ENCODE measurements at regions not wholly inside any gene's neighbourhood (a gene's known extent, or its start where the extent isn't known, plus 50 kb on each side); places are given as distances from the start of the nearest gene placed in this dataset.

GRCh38 chr5:167595196-167595595 is 696.2 kb upstream of the WWC1 start:
- DNase-seq (ENCODE audit: low spot score in 2 of 2) (no peak), FAIRE-seq (no peak)

DNA sequence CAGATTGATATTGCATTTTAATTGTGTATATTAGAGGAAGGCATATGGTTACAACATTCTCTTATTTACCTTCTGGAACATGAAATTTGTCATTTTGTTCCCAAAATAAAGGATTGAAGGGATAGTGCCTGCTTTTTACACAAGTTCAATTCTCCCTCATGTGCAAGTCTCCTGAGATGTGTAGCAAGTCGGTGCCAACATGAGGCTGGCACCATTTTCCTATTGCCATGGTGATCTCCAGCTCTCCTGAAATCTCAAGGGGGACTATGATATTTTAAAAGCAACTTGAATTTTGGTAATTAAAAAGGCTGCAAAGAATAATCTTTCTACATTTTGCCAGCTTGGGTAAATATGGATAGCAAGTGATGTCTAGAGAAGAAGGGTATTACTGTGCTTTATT is 693.3 kb upstream of the WWC1 start:
- DNase-seq (ENCODE audit: low spot score in 2 of 2) (no peak), FAIRE-seq (no peak)

GRCh38 chr5:167602067-167602466 is 689.4 kb upstream of the WWC1 start:
- no peak for DNase-seq (ENCODE audit: low spot score in 2 of 2)
- no peak for FAIRE-seq

GRCh38 chr5:167603135-167603534 is 688.3 kb upstream of the WWC1 start:
- no peak for FAIRE-seq
- no peak for DNase-seq (ENCODE audit: low spot score in 2 of 2)

DNA sequence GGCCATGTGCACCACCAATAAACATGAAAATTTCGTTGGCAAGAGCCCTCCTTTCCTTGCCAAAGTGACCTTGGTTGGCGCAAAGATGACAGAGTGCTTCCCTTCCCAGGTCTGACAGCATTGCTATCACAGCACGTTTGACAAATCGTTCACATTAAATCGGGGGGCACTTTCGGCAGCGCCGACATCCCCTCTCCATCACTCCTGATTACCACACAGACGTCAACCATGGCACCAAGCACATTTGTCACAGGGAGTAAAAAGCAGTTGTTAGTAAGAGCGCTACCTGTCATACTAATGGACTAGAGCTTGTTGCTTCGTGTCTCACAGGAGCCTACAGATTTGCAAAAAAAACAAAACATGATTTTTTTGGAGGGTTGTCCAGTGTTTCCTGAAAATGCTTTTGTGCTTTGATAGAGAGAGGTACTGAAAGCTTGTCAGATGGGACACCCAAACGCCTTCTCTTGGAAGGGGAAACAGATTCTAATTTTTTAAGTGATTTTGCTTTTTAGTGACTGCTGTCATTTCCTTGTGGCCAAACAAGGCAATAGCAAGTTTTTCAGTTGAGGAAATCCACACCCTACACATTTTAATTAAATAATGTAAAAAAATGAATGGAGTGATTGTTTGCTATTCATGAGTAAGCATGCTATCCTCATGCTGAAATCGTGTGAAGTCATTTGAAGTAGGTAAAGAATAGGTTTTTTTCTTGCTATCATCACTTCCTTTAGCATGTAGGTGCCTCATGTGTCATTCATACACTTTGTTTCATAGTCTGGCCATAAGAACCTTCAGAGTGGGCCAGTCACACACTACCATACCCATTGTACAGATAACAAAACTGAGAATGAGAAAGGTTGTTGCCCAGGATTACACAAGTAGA is 682.8 kb upstream of the WWC1 start:
- FAIRE-seq (no peak), DNase-seq (ENCODE audit: low spot score in 2 of 2) (no peak)

DNA sequence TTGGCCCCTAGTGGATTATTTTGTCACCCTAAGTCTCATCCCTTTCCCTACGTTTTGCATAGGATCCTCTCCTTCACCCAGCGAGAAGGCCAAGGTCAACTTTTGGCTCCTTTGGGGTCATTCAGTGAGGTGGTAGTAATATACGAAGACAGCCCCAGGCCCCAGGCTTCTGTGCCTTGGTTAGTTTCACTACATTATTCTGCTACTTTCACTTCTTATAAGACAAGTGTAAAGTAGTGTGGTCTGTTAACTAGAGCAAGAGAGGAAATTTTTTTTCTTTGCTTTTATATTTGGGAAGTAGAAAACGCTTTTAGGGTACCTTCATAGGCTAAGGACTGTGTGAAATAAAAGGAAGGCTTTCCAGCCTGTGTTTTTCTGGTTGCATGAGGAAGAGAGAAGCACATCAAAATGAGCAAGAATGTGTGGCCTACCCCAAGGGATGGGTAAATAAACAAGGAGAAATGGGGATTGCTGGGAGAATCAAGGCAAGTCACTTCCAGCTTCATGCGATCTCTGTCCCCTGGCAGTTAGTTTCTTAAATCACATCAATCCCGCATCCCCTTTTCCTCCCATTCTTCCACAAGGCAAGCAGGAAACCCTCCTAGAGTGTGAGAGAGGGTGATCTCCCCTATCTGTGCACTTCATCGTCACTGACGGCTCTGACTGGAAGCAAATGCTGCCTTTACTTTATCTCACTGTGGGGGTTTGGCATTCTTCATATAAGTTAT is 677.0 kb upstream of the WWC1 start:
- no peak for DNase-seq (ENCODE audit: low spot score in 2 of 2)
- FAIRE-seq: no peak

GRCh38 chr5:167616043-167616890 is 675.2 kb upstream of the WWC1 start:
- DNase-seq (ENCODE audit: low spot score in 2 of 2): no peak
- no peak for FAIRE-seq

GRCh38 chr5:167623354-167623753 is 668.1 kb upstream of the WWC1 start:
- DNase-seq (ENCODE audit: low spot score in 2 of 2) (no peak), FAIRE-seq (no peak)

DNA sequence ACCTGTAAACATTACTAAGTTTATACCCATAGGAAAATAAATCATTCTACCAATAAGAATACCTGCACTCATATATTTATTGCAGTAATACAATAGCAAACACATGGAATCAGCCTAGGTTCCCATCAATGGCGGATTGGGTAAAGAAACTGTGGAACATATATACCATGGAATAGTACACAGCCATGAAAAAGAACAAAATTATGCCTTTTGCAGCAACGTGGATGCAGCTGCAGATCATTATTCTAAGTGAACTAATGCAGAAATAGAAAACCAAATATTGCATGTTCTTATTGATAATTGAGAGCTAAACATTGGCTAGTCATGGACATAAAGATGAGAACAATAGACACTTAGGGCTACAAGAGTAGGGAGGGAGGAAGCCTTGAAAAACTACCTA is 667.4 kb upstream of the WWC1 start:
- no peak for DNase-seq (ENCODE audit: low spot score in 2 of 2)

DNA sequence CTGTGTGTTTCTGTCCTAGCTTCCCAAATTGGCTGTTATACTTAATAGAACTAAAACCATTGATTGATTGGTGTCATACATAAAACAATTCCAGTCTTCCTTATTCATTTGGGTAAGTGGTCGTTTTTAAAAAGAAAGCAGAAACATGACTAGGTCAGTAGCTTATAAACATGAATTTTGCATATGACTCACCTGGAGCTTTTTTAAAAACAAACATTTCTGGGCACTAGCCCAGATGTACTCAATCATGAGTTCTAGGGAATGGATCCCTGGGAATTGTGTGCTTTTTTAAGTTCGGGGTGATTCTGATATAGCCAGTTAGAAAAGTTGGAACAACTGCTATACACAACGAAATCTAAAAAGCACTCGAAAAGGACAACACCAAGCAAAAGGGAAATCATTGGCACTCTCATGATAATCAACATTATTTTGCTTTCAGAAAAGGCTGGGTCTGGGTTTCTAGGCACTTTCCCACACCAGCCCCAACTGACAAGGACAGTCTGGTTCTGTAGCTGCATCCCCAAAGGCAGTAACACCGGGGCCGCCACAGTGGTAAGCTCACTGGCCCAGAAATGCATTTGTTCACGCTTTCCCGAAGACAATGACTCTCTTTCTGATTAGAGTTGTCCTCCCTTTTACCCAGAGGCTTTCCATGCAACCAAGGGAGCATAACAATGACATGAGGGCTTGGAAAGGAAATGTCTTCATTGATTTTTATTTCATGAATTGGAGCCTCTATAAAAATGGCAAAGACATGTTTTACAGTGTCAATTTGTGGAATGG is 664.9 kb upstream of the WWC1 start:
- DNase-seq (ENCODE audit: low spot score in 2 of 2) (no peak), FAIRE-seq (no peak)

More for the DNA sequence above, 667.4 kb upstream of the WWC1 start:
- FAIRE-seq: no peak

- FAIRE-seq (no peak), DNase-seq (ENCODE audit: low spot score in 2 of 2) (no peak)
Measured at GRCh38 chr5:167629634-167630033, 661.8 kb upstream of the WWC1 start.

DNA sequence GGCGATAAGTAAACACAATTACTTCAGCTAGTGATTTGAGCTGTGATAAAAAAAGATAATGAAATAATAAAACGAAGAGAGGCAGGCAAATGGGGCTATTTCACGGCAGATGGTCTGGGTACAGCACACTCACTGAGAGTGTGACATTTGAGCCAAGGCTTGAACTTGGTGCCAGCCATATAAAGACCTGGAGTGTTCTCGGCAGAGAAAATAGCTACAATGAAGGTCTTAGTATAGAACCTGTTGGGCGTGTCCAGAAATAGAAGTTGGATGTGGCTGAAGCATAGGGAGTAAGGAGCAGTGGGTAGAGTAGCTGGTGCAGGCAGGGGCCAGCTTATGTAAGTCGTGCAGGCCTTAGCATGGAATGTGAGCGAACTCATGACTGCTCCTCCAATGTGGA is 660.3 kb upstream of the WWC1 start:
- DNase-seq (ENCODE audit: low spot score in 2 of 2) (no peak), FAIRE-seq (no peak)

- DNase-seq (ENCODE audit: low spot score in 2 of 2): no peak
- no peak for FAIRE-seq
Measured at GRCh38 chr5:167633114-167633513, 658.3 kb upstream of the WWC1 start.

DNA sequence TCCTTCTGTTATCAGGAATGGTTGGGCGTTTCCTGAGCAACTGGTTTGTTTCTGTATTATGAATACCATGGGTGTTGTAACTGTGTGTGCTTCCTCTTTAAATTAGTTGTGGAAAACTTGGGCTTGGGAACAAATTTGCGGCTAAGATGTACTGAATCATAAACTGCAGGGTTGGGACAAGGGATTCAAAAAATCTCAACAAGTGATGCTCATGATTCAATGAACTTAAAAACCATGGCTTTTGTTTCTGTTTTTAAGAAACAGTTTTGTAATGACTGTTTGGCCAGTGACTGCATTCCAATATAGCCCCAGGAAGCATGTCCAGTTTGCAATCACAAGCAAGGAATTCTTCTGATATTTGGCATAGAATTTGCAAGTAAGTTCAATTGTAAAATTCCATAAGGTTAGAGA is 657.5 kb upstream of the WWC1 start:
- no peak for FAIRE-seq
- DNase-seq (ENCODE audit: low spot score in 2 of 2): no peak

GRCh38 chr5:167634432-167634831 is 657.0 kb upstream of the WWC1 start:
- FAIRE-seq (no peak), DNase-seq (ENCODE audit: low spot score in 2 of 2) (no peak)

DNA sequence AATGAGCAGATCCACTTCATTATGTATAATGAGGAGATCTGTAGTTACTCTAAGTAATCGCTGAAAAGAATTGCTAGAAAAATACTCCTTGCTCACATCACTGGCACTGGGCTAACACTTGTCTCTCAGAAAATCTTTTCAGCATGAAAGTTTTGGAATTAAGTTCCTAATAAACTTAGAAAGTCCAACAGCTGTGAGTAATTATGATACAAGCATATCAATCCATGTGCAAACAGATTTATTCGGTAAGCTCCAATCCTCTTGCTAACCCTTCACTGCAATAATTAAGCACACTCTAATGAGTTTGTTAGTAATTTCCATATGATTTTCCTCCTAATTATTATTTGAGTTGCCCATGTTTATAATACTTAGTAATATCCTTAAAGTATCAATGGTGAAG is 652.6 kb upstream of the WWC1 start:
- no peak for DNase-seq (ENCODE audit: low spot score in 2 of 2)
- FAIRE-seq: no peak

DNA sequence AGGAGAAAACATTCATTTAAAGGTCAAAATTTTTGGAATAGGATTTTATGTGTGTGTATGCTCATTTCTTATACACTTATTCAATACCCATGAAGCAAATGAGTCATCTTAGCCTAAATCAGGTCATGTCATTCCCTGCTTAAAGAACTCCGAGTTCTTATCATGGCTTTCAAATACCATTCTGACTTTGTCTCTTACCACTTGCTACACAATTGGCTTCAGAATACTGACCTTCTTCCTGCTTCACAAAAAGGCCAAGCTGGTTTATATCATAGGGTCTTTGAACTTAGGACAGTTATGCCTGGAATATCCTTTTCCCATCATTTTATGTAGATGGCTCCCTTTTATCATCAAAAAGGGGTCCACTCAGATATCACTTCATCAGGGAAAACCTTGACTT is 652.2 kb upstream of the WWC1 start:
- DNase-seq (ENCODE audit: low spot score in 2 of 2) (no peak), FAIRE-seq (no peak)

- DNase-seq (ENCODE audit: low spot score in 2 of 2) (no peak), FAIRE-seq (no peak)
Measured at GRCh38 chr5:167639766-167640165, 651.7 kb upstream of the WWC1 start.

DNA sequence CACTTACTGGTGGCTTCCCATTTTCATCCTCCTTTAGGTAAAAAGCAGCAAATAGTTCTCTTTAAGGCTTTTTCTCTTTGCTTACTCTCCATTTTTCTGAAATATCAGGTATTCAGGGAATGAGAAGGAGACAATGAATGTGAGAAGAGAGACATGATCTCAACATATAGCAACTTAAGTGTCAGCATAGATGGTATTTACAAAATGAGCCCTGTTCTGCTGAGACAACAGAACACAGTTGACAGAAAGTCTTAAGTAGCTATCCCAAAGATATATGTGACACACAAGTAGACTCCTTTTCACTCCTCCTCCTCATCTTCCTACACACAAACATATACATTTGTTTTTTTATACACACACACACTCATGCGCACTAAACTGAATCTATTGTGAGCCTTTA is 649.3 kb upstream of the WWC1 start:
- no peak for FAIRE-seq
- DNase-seq (ENCODE audit: low spot score in 2 of 2): no peak

DNA sequence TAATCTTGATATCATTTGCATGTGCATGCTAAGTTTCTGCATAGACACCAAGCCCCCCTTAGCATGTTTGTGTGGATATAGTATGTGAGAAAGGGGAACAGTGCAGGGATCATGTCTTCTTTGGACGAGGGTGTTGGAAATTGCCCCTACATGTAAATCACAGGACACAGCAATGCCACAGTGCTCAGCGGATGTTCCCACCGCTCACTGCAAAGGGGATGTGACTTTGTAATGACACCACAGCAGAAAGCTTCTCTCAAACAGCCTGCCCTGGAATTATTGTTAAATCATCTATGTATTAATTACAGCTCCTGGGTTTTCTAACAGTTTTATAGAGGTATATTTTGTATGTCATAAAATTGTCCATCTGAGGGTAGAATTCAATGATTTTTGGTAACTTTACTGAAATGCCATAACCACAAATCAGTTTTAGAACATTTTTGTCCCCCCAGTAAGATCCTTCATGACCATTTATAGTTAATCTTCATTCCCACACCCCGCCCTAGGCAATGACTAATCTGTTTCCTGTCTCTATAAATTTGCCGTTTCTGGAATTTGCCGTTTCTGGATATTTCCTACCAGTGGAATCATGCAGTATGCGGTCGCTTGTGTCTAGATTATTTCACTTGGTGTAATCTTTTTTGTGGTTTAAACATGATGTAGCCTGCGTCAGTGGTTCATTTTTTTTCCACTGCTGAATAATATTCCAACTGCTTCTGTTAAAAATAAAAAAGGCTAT is 648.5 kb upstream of the WWC1 start:
- DNase-seq (ENCODE audit: low spot score in 2 of 2) (no peak), FAIRE-seq (no peak)

All from frontal cortex (tissue), 3 donors.